HG03457 (cell line): ENCODE measurements at regions not wholly inside any gene's neighbourhood (a gene's known extent, or its start where the extent isn't known, plus 50 kb on each side); places are given as distances from the start of the nearest gene placed in this dataset.

Source experiments
- ATAC-seq: cut with Tn5 transposase; IDR thresholded peaks from one replicate; pipeline ENCODE4 v1.9.1; 2021; ENCODE audit warnings: moderate number of reproducible peaks; ENCODE audit not compliant: unreplicated experiment

DNA sequence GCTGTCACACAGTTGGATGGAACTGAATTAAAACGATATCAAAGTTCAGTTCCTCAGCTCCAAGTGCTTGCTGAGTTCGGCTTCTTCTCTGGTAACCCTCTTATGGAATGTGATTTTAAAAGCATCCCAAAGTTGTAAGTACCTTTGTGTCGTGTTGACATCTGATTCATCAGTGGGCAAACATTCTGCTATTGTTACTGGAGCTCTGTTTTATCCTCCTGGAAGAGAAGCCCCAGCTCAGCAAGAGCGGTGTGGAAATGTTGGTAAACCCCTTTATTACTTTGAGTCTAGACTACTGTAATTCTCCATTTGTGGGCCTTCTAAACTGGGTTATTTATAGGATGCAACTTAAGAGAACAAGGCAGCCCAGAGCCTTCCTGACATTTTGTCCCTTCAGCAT is 699.3 kb upstream of the WWC1 start:
- ATAC-seq: no peak

DNA sequence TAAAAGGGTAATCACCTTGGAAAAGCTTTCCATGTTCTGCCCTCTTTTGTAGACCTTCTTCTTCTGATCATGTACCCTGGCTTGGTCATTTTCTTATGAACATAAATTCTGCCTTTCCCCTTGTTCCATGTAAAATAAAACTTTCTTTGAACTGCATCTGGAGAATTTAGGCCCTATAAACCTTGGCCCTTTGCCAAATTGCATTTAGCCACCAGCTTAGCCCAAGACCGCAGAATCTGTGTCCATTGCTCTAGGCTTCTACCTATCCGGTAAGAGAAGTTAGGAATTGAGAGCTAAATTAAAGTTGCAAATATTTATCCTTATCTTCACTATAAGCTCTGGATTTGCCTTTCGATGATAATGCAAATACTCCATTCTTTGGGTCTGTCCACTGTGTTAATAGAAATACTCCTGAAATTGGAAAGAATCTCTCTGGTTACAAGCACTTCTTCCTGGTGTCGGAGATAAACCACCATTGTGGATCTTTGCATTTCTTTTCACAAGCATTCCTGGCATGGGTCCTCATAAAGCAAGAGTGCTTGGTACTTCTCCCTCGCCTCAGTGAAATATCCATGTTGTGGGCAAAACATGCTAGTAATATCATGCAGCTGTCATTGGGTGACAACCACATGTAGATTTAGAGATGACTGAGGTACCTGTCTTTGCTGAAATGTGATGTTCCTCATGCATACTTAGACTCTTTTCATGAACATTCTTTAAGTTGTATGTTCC is 698.0 kb upstream of the WWC1 start:
- ATAC-seq: no peak

- no peak for ATAC-seq
These were observed 697.4 kb upstream of the WWC1 start for GRCh38 chr5:167594061-167594435.

- ATAC-seq: no peak
These were observed 696.7 kb upstream of the WWC1 start for GRCh38 chr5:167594750-167595149.

- ATAC-seq: no peak
These were observed 696.2 kb upstream of the WWC1 start for GRCh38 chr5:167595196-167595595.

GRCh38 chr5:167598166-167598565 is 693.3 kb upstream of the WWC1 start:
- no peak for ATAC-seq

- no peak for ATAC-seq
These were observed 689.4 kb upstream of the WWC1 start for GRCh38 chr5:167602067-167602466.

DNA sequence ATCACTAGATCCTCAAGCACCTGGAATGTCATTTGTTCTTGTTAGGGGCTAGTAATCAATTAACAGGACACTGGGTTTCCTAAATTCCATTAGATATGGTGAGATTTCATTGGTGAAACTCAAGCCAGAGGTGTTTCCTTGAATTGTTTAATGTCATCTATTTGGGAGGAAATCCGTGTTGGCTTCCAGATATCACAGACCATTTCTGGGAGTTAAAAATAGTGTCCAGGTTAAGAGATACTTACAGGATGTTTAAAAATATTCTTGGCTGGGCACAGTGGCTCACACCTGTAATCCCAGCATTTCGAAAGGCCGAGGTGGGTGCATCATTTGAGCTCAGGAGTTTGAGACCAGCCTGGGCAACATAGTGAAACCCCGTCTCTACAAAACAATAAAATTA is 688.3 kb upstream of the WWC1 start:
- ATAC-seq: no peak

DNA sequence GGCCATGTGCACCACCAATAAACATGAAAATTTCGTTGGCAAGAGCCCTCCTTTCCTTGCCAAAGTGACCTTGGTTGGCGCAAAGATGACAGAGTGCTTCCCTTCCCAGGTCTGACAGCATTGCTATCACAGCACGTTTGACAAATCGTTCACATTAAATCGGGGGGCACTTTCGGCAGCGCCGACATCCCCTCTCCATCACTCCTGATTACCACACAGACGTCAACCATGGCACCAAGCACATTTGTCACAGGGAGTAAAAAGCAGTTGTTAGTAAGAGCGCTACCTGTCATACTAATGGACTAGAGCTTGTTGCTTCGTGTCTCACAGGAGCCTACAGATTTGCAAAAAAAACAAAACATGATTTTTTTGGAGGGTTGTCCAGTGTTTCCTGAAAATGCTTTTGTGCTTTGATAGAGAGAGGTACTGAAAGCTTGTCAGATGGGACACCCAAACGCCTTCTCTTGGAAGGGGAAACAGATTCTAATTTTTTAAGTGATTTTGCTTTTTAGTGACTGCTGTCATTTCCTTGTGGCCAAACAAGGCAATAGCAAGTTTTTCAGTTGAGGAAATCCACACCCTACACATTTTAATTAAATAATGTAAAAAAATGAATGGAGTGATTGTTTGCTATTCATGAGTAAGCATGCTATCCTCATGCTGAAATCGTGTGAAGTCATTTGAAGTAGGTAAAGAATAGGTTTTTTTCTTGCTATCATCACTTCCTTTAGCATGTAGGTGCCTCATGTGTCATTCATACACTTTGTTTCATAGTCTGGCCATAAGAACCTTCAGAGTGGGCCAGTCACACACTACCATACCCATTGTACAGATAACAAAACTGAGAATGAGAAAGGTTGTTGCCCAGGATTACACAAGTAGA is 682.8 kb upstream of the WWC1 start:
- ATAC-seq: no peak

DNA sequence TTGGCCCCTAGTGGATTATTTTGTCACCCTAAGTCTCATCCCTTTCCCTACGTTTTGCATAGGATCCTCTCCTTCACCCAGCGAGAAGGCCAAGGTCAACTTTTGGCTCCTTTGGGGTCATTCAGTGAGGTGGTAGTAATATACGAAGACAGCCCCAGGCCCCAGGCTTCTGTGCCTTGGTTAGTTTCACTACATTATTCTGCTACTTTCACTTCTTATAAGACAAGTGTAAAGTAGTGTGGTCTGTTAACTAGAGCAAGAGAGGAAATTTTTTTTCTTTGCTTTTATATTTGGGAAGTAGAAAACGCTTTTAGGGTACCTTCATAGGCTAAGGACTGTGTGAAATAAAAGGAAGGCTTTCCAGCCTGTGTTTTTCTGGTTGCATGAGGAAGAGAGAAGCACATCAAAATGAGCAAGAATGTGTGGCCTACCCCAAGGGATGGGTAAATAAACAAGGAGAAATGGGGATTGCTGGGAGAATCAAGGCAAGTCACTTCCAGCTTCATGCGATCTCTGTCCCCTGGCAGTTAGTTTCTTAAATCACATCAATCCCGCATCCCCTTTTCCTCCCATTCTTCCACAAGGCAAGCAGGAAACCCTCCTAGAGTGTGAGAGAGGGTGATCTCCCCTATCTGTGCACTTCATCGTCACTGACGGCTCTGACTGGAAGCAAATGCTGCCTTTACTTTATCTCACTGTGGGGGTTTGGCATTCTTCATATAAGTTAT is 677.0 kb upstream of the WWC1 start:
- no peak for ATAC-seq

DNA sequence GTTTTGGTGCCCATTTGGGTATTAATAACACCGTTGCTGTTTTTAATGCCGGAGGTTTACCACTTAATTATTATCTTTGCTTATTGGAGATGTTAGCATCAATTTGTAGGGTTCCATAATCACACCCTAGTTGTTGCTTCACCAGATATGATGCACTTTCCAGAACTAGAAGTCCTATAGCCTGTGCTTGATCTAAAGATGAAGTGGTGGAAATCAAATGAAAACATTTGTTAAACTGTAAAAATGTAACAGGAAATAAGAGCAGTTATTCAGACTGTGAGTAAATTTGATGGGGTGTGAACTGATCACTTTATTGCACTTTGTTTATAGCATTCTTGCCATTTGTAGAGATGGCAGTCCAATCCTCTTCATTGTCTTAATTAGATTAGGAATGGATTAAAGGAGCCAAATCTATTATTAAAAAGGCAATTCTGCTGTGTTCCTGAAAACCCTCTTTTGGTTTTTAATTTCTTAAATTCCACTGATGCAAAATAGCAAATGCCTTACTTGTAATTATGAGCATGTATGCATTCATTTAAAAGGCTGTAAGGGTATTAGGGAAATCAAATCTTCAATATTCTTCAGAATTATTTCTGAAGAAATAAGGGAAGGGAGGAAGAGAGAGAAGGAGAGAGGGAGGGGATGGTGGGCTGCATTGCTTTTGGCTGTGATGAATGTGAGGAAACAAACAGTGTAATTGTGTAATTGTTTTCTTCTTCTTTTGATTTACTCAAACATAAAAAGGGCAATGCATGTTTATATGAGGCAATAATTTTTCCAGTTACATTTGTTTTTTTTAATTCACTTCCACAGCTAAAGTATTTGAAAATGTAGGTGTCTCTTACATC is 675.2 kb upstream of the WWC1 start:
- ATAC-seq: no peak

- no peak for ATAC-seq
These were observed 668.1 kb upstream of the WWC1 start for GRCh38 chr5:167623354-167623753.

DNA sequence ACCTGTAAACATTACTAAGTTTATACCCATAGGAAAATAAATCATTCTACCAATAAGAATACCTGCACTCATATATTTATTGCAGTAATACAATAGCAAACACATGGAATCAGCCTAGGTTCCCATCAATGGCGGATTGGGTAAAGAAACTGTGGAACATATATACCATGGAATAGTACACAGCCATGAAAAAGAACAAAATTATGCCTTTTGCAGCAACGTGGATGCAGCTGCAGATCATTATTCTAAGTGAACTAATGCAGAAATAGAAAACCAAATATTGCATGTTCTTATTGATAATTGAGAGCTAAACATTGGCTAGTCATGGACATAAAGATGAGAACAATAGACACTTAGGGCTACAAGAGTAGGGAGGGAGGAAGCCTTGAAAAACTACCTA is 667.4 kb upstream of the WWC1 start:
- ATAC-seq: no peak

DNA sequence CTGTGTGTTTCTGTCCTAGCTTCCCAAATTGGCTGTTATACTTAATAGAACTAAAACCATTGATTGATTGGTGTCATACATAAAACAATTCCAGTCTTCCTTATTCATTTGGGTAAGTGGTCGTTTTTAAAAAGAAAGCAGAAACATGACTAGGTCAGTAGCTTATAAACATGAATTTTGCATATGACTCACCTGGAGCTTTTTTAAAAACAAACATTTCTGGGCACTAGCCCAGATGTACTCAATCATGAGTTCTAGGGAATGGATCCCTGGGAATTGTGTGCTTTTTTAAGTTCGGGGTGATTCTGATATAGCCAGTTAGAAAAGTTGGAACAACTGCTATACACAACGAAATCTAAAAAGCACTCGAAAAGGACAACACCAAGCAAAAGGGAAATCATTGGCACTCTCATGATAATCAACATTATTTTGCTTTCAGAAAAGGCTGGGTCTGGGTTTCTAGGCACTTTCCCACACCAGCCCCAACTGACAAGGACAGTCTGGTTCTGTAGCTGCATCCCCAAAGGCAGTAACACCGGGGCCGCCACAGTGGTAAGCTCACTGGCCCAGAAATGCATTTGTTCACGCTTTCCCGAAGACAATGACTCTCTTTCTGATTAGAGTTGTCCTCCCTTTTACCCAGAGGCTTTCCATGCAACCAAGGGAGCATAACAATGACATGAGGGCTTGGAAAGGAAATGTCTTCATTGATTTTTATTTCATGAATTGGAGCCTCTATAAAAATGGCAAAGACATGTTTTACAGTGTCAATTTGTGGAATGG is 664.9 kb upstream of the WWC1 start:
- no peak for ATAC-seq

GRCh38 chr5:167629634-167630033 is 661.8 kb upstream of the WWC1 start:
- ATAC-seq: no peak

DNA sequence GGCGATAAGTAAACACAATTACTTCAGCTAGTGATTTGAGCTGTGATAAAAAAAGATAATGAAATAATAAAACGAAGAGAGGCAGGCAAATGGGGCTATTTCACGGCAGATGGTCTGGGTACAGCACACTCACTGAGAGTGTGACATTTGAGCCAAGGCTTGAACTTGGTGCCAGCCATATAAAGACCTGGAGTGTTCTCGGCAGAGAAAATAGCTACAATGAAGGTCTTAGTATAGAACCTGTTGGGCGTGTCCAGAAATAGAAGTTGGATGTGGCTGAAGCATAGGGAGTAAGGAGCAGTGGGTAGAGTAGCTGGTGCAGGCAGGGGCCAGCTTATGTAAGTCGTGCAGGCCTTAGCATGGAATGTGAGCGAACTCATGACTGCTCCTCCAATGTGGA is 660.3 kb upstream of the WWC1 start:
- no peak for ATAC-seq

DNA sequence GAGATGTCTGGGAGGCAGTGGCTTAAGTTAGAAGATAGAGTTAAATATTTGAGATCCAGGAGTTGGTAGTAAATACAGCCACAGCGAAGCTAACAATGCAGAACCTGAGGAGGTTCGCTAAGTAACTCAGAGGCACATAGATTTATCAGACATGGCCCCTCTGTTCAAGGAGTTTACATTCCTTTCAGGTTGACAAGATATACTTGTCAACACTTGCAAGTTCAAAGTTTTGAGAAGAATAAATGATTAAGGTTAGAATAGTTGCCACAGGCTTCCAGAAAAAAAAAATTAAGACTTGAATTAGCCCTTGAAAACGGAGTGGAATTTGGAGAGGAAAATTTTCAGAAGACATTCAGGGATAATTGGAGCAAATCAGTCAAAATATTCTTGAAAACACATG is 658.3 kb upstream of the WWC1 start:
- ATAC-seq: no peak

DNA sequence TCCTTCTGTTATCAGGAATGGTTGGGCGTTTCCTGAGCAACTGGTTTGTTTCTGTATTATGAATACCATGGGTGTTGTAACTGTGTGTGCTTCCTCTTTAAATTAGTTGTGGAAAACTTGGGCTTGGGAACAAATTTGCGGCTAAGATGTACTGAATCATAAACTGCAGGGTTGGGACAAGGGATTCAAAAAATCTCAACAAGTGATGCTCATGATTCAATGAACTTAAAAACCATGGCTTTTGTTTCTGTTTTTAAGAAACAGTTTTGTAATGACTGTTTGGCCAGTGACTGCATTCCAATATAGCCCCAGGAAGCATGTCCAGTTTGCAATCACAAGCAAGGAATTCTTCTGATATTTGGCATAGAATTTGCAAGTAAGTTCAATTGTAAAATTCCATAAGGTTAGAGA is 657.5 kb upstream of the WWC1 start:
- ATAC-seq: no peak

DNA sequence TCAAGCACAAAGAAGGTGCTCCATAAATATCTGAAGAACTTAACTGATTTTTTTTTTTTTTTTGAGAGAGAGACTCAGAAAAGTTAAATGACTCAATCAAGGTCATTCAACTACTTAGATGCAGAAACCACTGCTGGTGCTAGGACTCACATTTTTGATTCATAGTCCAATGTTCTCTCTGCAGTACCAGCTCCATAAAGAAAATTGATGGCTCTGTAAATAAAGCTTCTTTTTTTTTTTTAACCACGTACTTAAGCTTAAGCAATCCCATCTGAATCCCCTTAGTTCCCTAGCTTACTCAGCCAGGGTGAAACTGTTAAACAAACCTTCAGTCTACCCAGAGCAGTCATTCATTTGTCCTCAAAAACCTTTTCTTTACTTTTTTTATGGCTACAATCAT is 657.0 kb upstream of the WWC1 start:
- no peak for ATAC-seq

GRCh38 chr5:167638816-167639215 is 652.6 kb upstream of the WWC1 start:
- ATAC-seq: no peak
